Renal cortex interstitium (tissue), 11 donors: ENCODE measurements at regions not wholly inside any gene's neighbourhood (a gene's known extent, or its start where the extent isn't known, plus 50 kb on each side); places are given as distances from the start of the nearest gene placed in this dataset.

Experiments used
- DNase-seq, 11 donors: peaks; one replicate each; pipeline ENCODE4 v3.0.0-alpha.2; 2013; ENCODE audit warnings: low read depth in 9 of 11, low spot score in 4 of 11; ENCODE audit errors: extremely low read depth in 1 of 11

- no peak for DNase-seq
These were observed 606.5 kb upstream of the ADAMTS16 start for GRCh38 chr5:4533457-4534105.

- no peak for DNase-seq
These were observed 602.6 kb upstream of the ADAMTS16 start for GRCh38 chr5:4537489-4537888.

GRCh38 chr5:4540375-4541173 is 599.6 kb upstream of the ADAMTS16 start:
- no peak for DNase-seq

GRCh38 chr5:4541334-4541733 is 598.8 kb upstream of the ADAMTS16 start:
- no peak for DNase-seq

- DNase-seq, result no peak
These were observed 597.9 kb upstream of the ADAMTS16 start for GRCh38 chr5:4542145-4542778.

GRCh38 chr5:4544049-4544670 is 596.0 kb upstream of the ADAMTS16 start:
- DNase-seq, result peak in 1 of 11 donors; percentile 4

GRCh38 chr5:4547547-4547946 is 592.6 kb upstream of the ADAMTS16 start:
- no peak for DNase-seq

- DNase-seq, result no peak
These were observed 591.8 kb upstream of the ADAMTS16 start for GRCh38 chr5:4548341-4548740.

- no peak for DNase-seq
These were observed 590.8 kb upstream of the ADAMTS16 start for GRCh38 chr5:4549351-4549750.

- DNase-seq, result no peak
These were observed 589.1 kb upstream of the ADAMTS16 start for GRCh38 chr5:4551034-4551433.

- DNase-seq, result no peak
These were observed 587.0 kb upstream of the ADAMTS16 start for GRCh38 chr5:4553130-4553529.

GRCh38 chr5:4553978-4554377 is 586.2 kb upstream of the ADAMTS16 start:
- peak in 5 of 11 donors; percentile 5 to 36 (median 15) for DNase-seq

GRCh38 chr5:4555725-4556285 is 584.3 kb upstream of the ADAMTS16 start:
- DNase-seq, result no peak

- DNase-seq, result no peak
These were observed 578.7 kb upstream of the ADAMTS16 start for GRCh38 chr5:4561403-4561802.

GRCh38 chr5:4563400-4563799 is 576.7 kb upstream of the ADAMTS16 start:
- no peak for DNase-seq

GRCh38 chr5:4570047-4570995 is 569.8 kb upstream of the ADAMTS16 start:
- no peak for DNase-seq

- DNase-seq, result no peak
These were observed 568.7 kb upstream of the ADAMTS16 start for GRCh38 chr5:4571248-4571948.
